Activated T-cell treated with anti-CD3 and anti-CD28 coated beads, Interleukin-2, amount 50 U/mL, for 72 hours (primary cell): ENCODE measurements at regions not wholly inside any gene's neighbourhood (a gene's known extent, or its start where the extent isn't known, plus 50 kb on each side); places are given as distances from the start of the nearest gene placed in this dataset.
"Not testable (repeated sequence)": the region's sequence is repeated elsewhere in the genome, so short reads cannot be mapped to it uniquely, and the experiment has no call there.

Experiments used
- ATAC-seq, 2 donors: fragments of 150-1000 bp; cut with Tn5 transposase; replicated peaks in 1 of 2; 2 replicates each; pipeline ENCODE4 v1.10.0; 2021; ENCODE audit warnings: moderate library complexity in 2 of 2, mild to moderate bottlenecking in 1 of 2
- DNase-seq, 2 donors: peaks; one replicate each; pipeline ENCODE4 v3.0.0; 2021 to 2022; ENCODE audit warnings: mixed read lengths in 1 of 2
- H3K27ac Mint-ChIP-seq: one replicate; pipeline ENCODE4 v1.8.0; 2022; ENCODE audit warnings: mild to moderate bottlenecking, moderate library complexity, mixed read lengths
- H3K27me3 Mint-ChIP-seq: one replicate; pipeline ENCODE4 v1.8.0; 2022; ENCODE audit warnings: low read depth, mixed read lengths
- H3K36me3 Mint-ChIP-seq, 2 donors: one replicate each; pipeline ENCODE4 v1.8.0; 2022; ENCODE audit warnings: mixed read lengths in 2 of 2, mild to moderate bottlenecking in 1 of 2; ENCODE audit not compliant: insufficient read depth in 2 of 2
- H3K4me1 Mint-ChIP-seq: one replicate; pipeline ENCODE4 v1.8.0; 2022; ENCODE audit warnings: low read depth, mixed read lengths
- H3K4me3 Mint-ChIP-seq, 2 donors: one replicate each; pipeline ENCODE4 v1.8.0; 2022; ENCODE audit warnings: mild to moderate bottlenecking in 2 of 2, mixed read lengths in 2 of 2, moderate library complexity in 2 of 2
- H3K9me3 Mint-ChIP-seq, 2 donors: one replicate each; pipeline ENCODE4 v1.8.0; 2022; ENCODE audit warnings: mixed read lengths in 2 of 2

DNA sequence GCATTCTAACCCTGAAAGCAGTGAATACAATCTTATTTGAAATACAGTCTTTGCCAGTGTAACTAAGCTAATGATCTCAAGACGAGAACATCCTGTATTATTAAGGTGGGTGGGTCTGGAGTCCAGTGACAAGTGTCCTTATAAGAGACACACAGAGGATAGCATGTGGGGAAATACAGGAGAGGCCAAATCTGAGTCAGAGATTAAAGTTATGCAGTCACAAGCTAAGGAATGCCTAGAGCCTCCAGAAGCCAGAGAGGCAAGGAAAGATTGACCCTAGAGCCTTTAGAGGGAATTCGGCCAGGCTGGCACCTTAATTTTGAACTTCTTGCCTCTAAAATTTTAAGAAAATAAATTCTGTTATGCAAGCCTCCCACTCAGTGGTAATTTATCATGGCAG lies 87.5 kb upstream of the HGF start:
- Mint-ChIP-seq H3K27me3 (no peaks in the 10 kb centered on the region), H3K4me1 (no peaks in the 10 kb centered on the region), H3K36me3 (no peaks in the 10 kb centered on the region), H3K27ac (no peak overlapping the region), H3K9me3 (peaks cover 3 to 5% of the 10 kb centered on the region in 2 donors), H3K4me3 (no peak overlapping the region)
- ATAC-seq (no peak), DNase-seq (no peak)

DNA sequence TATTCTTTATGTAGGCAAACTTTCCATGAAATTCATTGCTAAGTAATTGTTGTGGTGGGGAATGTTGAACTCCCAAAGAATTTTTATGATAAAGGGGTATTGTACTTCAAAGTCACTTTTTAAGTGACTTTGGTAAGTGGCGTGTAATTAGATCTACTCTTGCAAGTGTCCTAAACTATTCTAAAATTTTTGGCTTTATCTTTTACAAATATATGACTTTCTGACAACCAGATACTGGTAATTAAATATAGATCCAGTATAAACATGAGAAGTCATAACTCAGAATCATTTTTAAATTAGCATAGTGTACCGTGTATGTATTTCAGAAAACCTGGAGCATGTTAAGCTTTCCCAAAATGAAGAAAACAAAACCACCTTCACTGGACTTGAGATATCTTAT lies 84.7 kb upstream of the HGF start:
- no peaks in the 10 kb centered on the region for H3K27me3 Mint-ChIP-seq
- DNase-seq (no peak), ATAC-seq (no peak)
- H3K27ac Mint-ChIP-seq = no peak overlapping the region
- no peaks in the 10 kb centered on the region for H3K36me3 Mint-ChIP-seq
- H3K9me3 Mint-ChIP-seq = peaks cover 5 to 6% of the 10 kb centered on the region in 2 donors
- H3K4me1 Mint-ChIP-seq = no peaks in the 10 kb centered on the region
- no peak overlapping the region for H3K4me3 Mint-ChIP-seq

- Mint-ChIP-seq H3K27me3 (no peaks in the 10 kb centered on the region), H3K36me3 (no peaks in the 10 kb centered on the region), H3K4me3 (no peak overlapping the region), H3K27ac (no peak overlapping the region), H3K9me3 (peaks cover 4 to 10% of the 10 kb centered on the region in 2 donors), H3K4me1 (no peaks in the 10 kb centered on the region)
- DNase-seq (no peak), ATAC-seq (no peak)
Observed at GRCh38 chr7:81852701-81853100, 82.9 kb upstream of the HGF start.

GRCh38 chr7:81851413-81851812 lies 81.6 kb upstream of the HGF start:
- ATAC-seq (no peak), DNase-seq (no peak)
- no peaks in the 10 kb centered on the region for H3K27me3 Mint-ChIP-seq
- H3K4me3 Mint-ChIP-seq = no peak overlapping the region
- no peak overlapping the region for H3K27ac Mint-ChIP-seq
- peaks cover 4 to 14% of the 10 kb centered on the region in 2 donors for H3K9me3 Mint-ChIP-seq
- H3K36me3 Mint-ChIP-seq = no peaks in the 10 kb centered on the region
- peaks cover 4% of the 10 kb centered on the region for H3K4me1 Mint-ChIP-seq

GRCh38 chr7:81846398-81846797 lies 76.6 kb upstream of the HGF start:
- H3K4me3 Mint-ChIP-seq = no peak overlapping the region
- ATAC-seq (no peak), DNase-seq (no peak)
- no peak overlapping the region for H3K27ac Mint-ChIP-seq
- no peaks in the 10 kb centered on the region for H3K27me3 Mint-ChIP-seq
- peaks cover 6% of the 10 kb centered on the region for H3K4me1 Mint-ChIP-seq
- no peaks in the 10 kb centered on the region for H3K36me3 Mint-ChIP-seq
- peaks cover 3 to 10% of the 10 kb centered on the region in 2 donors for H3K9me3 Mint-ChIP-seq

DNA sequence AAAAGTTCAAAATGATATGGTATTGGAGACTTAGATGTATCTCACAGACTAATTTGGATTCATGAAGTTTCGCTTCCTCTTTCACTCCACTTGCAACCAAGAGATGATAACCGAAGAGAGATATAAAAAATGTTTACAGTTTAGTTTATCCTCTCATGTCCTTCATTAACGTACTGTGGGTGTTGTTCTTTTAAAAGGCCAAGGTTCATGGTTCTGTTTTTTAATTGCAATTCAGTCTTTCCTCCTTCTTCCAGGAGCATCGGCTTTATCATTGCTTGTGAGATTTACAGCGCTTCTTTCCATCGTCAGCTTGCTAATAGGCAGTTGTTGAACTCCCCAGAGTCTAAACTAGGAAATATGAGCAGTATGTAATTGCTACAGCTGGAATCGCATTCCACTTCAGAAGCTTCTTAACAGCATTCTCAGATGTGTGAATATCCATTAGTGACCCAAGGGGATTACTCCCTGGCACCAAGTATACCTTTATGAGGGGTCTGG lies 75.9 kb upstream of the HGF start:
- H3K4me3 Mint-ChIP-seq = no peak overlapping the region
- ATAC-seq (no peak), DNase-seq (no peak)
- no peaks in the 10 kb centered on the region for H3K27me3 Mint-ChIP-seq
- no peaks in the 10 kb centered on the region for H3K36me3 Mint-ChIP-seq
- H3K4me1 Mint-ChIP-seq = peaks cover 6% of the 10 kb centered on the region
- H3K27ac Mint-ChIP-seq = no peak overlapping the region
- H3K9me3 Mint-ChIP-seq = peaks cover 3 to 10% of the 10 kb centered on the region in 2 donors

GRCh38 chr7:81843657-81844056 lies 73.8 kb upstream of the HGF start:
- not testable (repeated sequence) for H3K4me1 Mint-ChIP-seq, H3K27ac Mint-ChIP-seq, H3K36me3 Mint-ChIP-seq, H3K4me3 Mint-ChIP-seq, ATAC-seq, H3K27me3 Mint-ChIP-seq, DNase-seq
- H3K9me3 Mint-ChIP-seq = peaks cover 3 to 10% of the 10 kb centered on the region in 2 donors

- H3K27me3 Mint-ChIP-seq = no peaks in the 10 kb centered on the region
- no peak overlapping the region for H3K27ac Mint-ChIP-seq
- peaks cover 1 to 5% of the 10 kb centered on the region in 2 donors for H3K9me3 Mint-ChIP-seq
- DNase-seq (no peak), ATAC-seq (no peak)
- peaks cover 6% of the 10 kb centered on the region for H3K4me1 Mint-ChIP-seq
- no peaks in the 10 kb centered on the region for H3K36me3 Mint-ChIP-seq
- no peak overlapping the region for H3K4me3 Mint-ChIP-seq
Observed at GRCh38 chr7:81842361-81842760, 72.5 kb upstream of the HGF start.

DNA sequence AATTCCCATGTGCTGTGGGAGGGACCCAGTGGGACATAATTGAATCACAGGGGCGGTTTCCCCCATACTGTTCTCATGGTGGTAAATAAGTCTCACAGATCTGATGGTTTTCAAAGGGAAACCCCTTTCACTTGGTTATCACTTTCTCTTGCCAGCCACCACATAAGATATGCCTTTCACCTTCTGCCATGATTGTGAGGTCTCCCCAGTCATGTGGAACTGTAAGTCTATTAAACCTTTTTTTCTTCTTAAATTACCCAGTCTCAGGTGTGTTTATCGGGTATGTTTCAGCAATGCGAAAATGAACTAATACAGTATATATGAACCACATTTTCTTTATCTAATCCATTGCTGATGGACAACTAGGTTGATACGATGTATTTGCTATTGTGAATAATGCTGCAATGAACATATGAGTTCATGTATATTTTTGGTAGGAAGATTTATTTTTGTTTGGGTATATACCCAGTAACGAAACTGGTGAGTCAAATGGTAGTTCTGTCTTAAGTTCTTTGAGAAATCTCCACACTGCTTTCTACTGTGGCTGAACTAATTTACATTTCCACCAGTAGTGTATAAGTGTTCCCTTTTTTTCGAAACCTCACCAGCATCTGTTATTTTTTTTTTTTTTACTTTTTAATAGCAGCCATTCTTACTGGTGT lies 70.0 kb upstream of the HGF start:
- no peak for DNase-seq
- no peak overlapping the region for H3K4me3 Mint-ChIP-seq

DNA sequence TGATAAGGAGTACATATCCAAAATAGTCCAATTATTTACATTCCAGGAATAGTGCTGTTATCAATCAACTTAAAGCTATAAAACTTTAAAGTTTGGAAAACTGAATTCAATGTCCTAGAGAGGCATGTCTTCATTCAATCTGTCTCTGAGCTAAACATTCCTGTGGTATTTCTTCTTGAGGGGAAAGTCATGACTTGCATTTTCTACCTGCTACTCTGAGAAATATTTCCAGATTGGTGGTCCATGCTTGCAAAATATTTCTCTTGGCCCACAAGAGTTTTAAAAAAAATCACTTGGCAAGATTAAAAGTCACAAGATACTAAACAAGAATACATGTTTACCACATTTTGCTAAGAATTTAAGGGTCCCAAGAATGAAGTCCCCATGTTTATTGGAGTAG lies 63.6 kb upstream of the HGF start:
- ATAC-seq = no peak
- H3K36me3 Mint-ChIP-seq = peaks cover 0 to 4% of the 10 kb centered on the region in 2 donors
- H3K9me3 Mint-ChIP-seq = peaks cover 7 to 9% of the 10 kb centered on the region in 2 donors
- no peak overlapping the region for H3K27ac Mint-ChIP-seq
- no peak overlapping the region for H3K4me3 Mint-ChIP-seq
- no peak for DNase-seq
- no peaks in the 10 kb centered on the region for H3K4me1 Mint-ChIP-seq
- no peaks in the 10 kb centered on the region for H3K27me3 Mint-ChIP-seq

More for the DNA sequence above, 70.0 kb upstream of the HGF start:
- Mint-ChIP-seq H3K4me1 (no peaks in the 10 kb centered on the region), H3K36me3 (no peaks in the 10 kb centered on the region), H3K27me3 (no peaks in the 10 kb centered on the region), H3K27ac (no peak overlapping the region), H3K9me3 (peaks cover 1 to 2% of the 10 kb centered on the region in 2 donors)
- ATAC-seq = no peak

GRCh38 chr7:81831883-81832282 lies 62.0 kb upstream of the HGF start:
- ATAC-seq = no peak
- no peaks in the 10 kb centered on the region for H3K4me1 Mint-ChIP-seq
- no peaks in the 10 kb centered on the region for H3K27me3 Mint-ChIP-seq
- H3K9me3 Mint-ChIP-seq = peaks cover 10 to 13% of the 10 kb centered on the region in 2 donors
- no peak for DNase-seq
- H3K36me3 Mint-ChIP-seq = peaks cover 0 to 4% of the 10 kb centered on the region in 2 donors
- H3K27ac Mint-ChIP-seq = no peak overlapping the region
- H3K4me3 Mint-ChIP-seq = no peak overlapping the region

GRCh38 chr7:81829511-81829910 lies 59.7 kb upstream of the HGF start:
- not testable (repeated sequence) for H3K27ac Mint-ChIP-seq, H3K4me1 Mint-ChIP-seq, DNase-seq, H3K4me3 Mint-ChIP-seq, H3K27me3 Mint-ChIP-seq, H3K36me3 Mint-ChIP-seq, ATAC-seq
- H3K9me3 Mint-ChIP-seq = peaks cover 16% of the 10 kb centered on the region in 2 donors

DNA sequence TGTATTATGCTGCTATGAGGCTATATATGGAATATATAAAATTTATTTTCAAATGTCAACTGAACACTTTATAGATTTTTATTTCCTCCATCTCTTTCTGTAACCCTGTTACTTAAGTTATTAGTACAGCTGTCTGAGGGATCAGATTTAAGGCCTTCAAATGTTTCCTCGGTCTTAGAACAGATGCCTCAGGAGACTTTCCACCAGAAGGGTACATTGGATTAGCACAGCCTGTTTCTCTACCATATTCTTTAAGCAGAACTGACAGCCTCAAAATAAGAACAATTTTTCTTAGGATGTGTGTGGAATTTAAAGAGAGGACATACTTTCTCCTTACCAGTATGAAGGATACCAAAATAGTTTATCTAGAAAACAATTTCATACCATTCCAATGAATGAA lies 53.0 kb upstream of the HGF start:
- ATAC-seq (no peak), DNase-seq (no peak)
- peaks cover 7 to 9% of the 10 kb centered on the region in 2 donors for H3K9me3 Mint-ChIP-seq
- H3K27me3 Mint-ChIP-seq = no peaks in the 10 kb centered on the region
- no peaks in the 10 kb centered on the region for H3K36me3 Mint-ChIP-seq
- H3K4me1 Mint-ChIP-seq = no peaks in the 10 kb centered on the region
- H3K27ac Mint-ChIP-seq = no peak overlapping the region
- H3K4me3 Mint-ChIP-seq = no peak overlapping the region

GRCh38 chr7:81819861-81820260 lies 50.0 kb upstream of the HGF start:
- Mint-ChIP-seq H3K36me3 (no peaks in the 10 kb centered on the region), H3K4me1 (no peaks in the 10 kb centered on the region), H3K9me3 (no peaks in the 10 kb centered on the region), H3K27me3 (no peaks in the 10 kb centered on the region), H3K27ac (no peak overlapping the region), H3K4me3 (no peak overlapping the region)
- ATAC-seq = no peak
- no peak for DNase-seq
